ENCODE measurements at regions not wholly inside any gene's neighbourhood (a gene's known extent, or its start where the extent isn't known, plus 50 kb on each side); places are given as distances from the start of the nearest gene placed in this dataset.
"Not testable (repeated sequence)": the region's sequence is repeated elsewhere in the genome, so short reads cannot be mapped to it uniquely, and the experiment has no call there.

GRCh38 chr9:33649463-33649862, 125.4 kb downstream of the ANKRD18B start:
- DNase-seq (ENCODE audit: insufficient read length, low spot score) (no peak), FAIRE-seq (no peak)
- TF ChIP-seq CTCF (IDR thresholded peaks at IDR 0.05; ENCODE audit: insufficient read depth, missing control alignments), result no peak

DNA sequence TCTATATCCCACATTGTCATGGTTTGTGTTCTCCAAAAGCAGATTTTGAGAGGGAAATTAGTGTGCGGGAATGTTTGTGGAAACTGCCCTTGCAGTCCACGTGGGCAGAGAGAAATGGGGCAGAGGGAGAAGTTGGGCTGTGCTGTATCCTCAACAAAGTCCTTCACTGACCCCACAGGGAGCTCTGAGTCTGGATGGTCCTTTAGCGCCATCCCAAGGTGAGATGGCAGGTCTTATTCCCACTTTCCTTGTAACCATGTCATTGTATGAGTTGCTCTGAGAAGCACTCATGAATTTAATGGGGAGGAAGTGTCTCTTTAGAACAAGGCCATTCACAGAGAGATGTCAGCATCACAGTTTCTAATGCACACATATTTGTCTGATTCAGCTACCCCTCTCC, 127.1 kb downstream of the ANKRD18B start:
- DNase-seq (ENCODE audit: insufficient read length, low spot score), result no peak
- TF ChIP-seq CTCF (IDR thresholded peaks at IDR 0.05; ENCODE audit: insufficient read depth, missing control alignments), result no peak
- no peak for FAIRE-seq

GRCh38 chr9:33659921-33660320, 135.4 kb upstream of the PRSS3 start:
- no peak for FAIRE-seq
- no peak for TF ChIP-seq CTCF (IDR thresholded peaks at IDR 0.05; ENCODE audit: insufficient read depth, missing control alignments)
- DNase-seq (ENCODE audit: insufficient read length, low spot score), result no peak

- TF ChIP-seq CTCF (IDR thresholded peaks at IDR 0.05; ENCODE audit: insufficient read depth, missing control alignments), result no peak
- DNase-seq (ENCODE audit: insufficient read length, low spot score) (no peak), FAIRE-seq (no peak)
Observed at GRCh38 chr9:33660772-33661171, 134.6 kb upstream of the PRSS3 start.

GRCh38 chr9:33661176-33661575, 134.2 kb upstream of the PRSS3 start:
- no peak for FAIRE-seq
- no peak for DNase-seq (ENCODE audit: insufficient read length, low spot score)
- TF ChIP-seq CTCF (IDR thresholded peaks at IDR 0.05; ENCODE audit: insufficient read depth, missing control alignments), result no peak

DNA sequence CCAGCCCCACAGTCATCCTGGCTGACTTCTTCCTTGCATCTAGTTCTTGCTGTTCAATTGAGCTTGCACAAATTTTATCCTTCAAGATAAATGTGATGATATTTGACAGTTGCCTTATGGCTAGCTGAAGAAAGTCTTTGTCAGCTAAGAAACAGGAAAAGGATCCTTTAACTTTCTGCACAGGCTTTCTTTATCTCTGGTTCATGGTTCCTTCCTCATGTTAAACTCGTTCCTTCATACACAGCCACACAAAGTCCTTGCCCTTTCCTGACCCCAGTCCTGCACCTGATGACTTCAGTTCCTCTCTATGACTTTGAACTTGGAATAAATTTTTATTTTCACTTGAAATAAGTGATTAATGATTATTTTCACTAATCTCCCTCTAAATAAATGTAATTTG, 132.5 kb upstream of the PRSS3 start:
- no peak for TF ChIP-seq CTCF (IDR thresholded peaks at IDR 0.05; ENCODE audit: insufficient read depth, missing control alignments)
- FAIRE-seq, result no peak
- no peak for DNase-seq (ENCODE audit: insufficient read length, low spot score)

DNA sequence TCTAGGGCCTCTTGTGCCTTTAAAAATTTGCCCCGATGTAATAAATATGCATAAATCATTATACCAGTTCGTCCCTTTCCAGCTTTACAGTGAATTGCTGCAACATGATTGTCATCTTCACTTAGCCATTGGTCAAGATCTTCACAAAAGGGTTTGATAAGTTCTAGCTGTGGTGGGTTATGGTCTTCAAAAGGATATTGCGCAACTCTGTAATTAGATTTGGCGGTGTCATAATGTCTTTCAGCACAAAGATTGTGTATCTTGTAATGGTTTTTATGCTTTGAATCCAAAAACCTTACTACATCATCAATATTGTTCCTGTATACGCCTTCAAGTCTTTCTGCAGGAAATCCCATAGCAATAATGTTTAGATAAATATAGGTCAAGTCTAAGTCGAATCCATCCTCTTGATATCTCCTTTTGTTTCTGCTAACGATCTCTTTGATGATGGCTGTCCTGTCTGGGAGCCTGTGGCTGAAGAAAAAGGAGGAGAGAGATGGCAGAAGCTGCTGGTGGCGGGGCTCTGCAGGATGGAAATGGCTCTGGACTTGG, 119.1 kb upstream of the PRSS3 start:
- peak; percentile 91 for FAIRE-seq
- DNase-seq (ENCODE audit: insufficient read length, low spot score), result not testable (repeated sequence)

Measured in D721Med (cell line).